Thyroid gland (tissue), 4 donors: ENCODE measurements at regions not wholly inside any gene's neighbourhood (a gene's known extent, or its start where the extent isn't known, plus 50 kb on each side); places are given as distances from the start of the nearest gene placed in this dataset.

Experiments
- CTCF ChIP-seq, 6 experiments: fragments of 200-600 bp in 3 of 6; fragments of 450-650 bp in 3 of 6; sonication (generic) in 3 of 6; IDR thresholded peaks; one replicate each; pipeline ENCODE4 v1.5.1; 2016 to 2019; ENCODE audit warnings: antibody characterized with exemption in 6 of 6, mild to moderate bottlenecking in 2 of 6, inconsistent platforms in 1 of 6, moderate library complexity in 1 of 6
- POLR2A ChIP-seq, 2 donors: fragments of 450-650 bp; IDR thresholded peaks; one replicate each; pipeline ENCODE4 v1.6.1; 2017; ENCODE audit warnings: antibody characterized with exemption in 2 of 2, mild to moderate bottlenecking in 2 of 2, moderate library complexity in 1 of 2

- no peak for TF ChIP-seq CTCF (IDR thresholded peaks at IDR 0.05)
- TF ChIP-seq POLR2A (IDR thresholded peaks at IDR 0.05): no peak
Measured at GRCh38 chr15:70547846-70548487, 215.4 kb downstream of the UACA start.
